ENCODE measurements at regions not wholly inside any gene's neighbourhood (a gene's known extent, or its start where the extent isn't known, plus 50 kb on each side); places are given as distances from the start of the nearest gene placed in this dataset.

DNA sequence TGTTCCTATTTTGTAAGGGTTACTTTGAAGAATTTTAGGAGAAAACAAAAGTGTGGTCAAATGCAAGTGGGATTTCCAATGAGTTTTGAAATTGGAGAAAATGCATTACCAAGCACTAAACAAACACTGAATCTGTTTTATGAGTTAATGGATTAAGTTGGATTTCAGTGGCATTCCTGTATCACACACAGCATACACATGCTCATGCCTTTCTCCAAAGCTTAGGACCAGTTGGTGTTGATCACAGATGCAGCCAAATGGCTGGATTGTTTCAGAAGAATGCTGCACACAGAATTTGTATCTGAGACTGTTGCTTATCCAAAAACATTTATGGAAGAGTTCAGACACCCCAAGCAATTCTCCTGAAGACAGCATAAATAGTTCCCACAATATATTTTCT lies 611.1 kb downstream of the ACTL7B start:
- no peak for DNase-seq (ENCODE audit: low read depth in 2 of 2)

DNA sequence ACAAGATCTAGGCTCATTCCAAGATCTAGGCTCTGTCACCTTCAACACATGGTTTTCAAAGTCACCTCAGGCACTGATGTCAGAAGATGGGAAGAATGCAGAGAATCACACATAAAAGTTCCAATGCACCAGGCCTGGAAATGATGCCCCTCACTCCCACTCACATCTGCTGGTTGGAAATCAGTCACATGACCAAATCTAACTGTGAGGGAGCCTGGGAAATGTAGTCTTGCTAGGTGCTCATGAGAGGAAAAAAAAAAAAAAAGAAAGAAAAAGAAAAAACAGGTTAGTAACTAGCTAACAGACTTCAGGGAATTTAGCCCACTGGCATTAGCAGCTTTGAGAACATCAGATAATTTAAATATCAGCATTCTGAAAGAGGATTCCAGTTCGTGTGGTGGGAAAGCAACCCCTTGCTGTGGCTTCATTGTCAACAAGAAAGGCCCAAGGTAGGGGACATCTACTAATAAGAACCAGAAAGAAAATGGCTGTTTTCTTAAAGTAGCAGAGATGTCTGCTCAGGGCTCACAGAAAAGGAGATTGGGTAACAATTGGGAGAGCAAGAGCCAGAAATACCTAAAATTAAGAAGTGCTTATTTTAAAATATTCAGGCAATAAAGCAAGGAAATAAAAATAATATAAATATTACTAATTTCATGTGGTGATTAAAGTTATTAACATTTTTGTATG lies 614.3 kb downstream of the ACTL7B start:
- DNase-seq (ENCODE audit: low read depth in 2 of 2): no peak

GRCh38 chr9:108239696-108240321 lies 616.0 kb downstream of the ACTL7B start:
- no peak for DNase-seq (ENCODE audit: low read depth in 2 of 2)

DNA sequence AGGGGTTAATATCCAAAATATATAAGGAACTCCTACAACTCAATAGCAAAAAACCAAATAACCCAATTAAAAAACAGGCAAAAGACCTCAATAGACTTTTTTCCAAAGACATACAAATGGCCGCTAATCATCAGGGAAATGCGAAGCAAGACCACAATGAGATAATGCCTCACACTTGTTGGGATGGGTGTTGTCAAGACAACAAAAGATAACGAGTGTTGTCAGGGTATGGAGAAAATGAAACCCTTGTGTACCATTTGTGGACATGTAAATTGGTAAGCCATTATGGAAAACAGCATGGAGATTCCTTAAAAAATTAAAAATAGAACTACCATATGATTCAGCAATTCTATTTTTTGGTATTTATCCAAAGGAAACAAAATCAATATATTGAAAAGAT lies 620.2 kb downstream of the ACTL7B start:
- DNase-seq (ENCODE audit: low read depth in 2 of 2): no peak

DNA sequence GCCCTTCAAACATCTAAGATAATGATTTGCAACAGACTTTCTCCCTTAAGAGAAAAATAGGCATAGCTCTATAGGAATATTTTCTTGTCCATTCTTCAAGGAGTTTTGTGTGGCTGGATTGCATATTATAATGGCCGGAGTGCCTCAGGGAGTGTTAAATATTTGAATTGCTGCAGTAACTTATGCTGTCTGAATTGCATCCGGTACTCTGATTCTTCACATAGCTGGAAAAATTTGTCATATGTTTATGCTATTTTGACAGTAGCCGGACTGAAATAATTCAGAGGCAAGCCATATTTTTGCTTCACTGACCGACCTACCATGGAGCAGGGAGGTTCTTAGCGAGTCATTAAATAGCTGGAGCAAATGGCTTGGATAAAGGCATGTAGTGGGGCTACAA lies 621.0 kb downstream of the ACTL7B start:
- no peak for DNase-seq (ENCODE audit: low read depth in 2 of 2)

GRCh38 chr9:108225149-108225800 lies 630.5 kb downstream of the ACTL7B start:
- DNase-seq (ENCODE audit: low read depth in 2 of 2): no peak

GRCh38 chr9:108224716-108225115 lies 631.1 kb downstream of the ACTL7B start:
- DNase-seq (ENCODE audit: low read depth in 2 of 2): no peak

DNA sequence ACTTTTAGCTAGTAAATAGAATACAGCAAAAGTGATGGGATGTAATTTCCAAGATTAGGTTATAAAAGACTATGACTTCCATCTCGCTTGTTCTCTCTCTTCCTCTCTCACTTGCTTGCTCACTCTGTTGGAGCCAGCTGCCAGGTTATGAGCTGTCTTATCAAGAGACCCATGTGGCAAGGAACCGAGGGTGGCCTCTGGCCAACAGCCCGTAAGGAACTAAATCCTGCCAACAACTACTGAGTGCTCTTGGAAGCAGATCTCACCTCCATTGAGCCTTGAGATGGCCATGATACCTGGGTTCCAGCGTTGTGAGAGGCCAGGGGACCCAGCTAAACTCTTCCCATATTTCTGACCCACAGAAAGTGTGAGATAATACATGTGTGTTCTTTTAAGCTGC lies 636.1 kb downstream of the ACTL7B start:
- no peak for DNase-seq (ENCODE audit: low read depth in 2 of 2)

- no peak for DNase-seq (ENCODE audit: low read depth in 2 of 2)
These were observed 638.1 kb downstream of the ACTL7B start for GRCh38 chr9:108217431-108218349.

GRCh38 chr9:108213511-108213910 lies 642.3 kb downstream of the ACTL7B start:
- no peak for DNase-seq (ENCODE audit: low read depth in 2 of 2)

GRCh38 chr9:108212184-108212583 lies 643.6 kb downstream of the ACTL7B start:
- no peak for DNase-seq (ENCODE audit: low read depth in 2 of 2)

GRCh38 chr9:108211411-108211955 lies 644.3 kb downstream of the ACTL7B start:
- DNase-seq (ENCODE audit: low read depth in 2 of 2): no peak

DNA sequence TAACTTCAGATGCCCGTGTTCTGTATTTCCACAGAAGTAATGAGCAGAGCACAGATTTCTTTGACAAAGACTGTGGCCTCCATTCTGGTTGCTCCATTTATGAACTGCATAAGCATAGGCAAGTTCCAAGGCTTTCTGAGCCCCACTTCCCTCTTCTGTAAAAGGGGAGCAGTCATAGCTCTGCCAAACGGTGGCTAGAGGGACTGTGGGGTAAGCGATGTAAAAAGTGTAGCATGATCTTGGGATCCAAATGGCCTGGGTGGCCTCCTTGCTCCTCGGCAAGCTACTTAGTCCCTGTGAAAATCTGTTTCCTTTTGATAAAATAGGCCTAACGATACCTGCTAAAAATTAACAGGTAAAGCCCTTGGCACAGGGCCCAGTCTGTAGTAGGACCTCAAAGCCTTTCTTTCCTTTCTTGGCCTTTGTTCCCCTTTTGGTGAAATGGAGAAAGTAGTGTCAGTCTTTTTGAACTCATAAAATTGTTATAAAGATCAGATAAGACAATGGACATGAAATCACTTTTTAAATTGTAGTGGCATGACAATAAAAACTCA lies 646.6 kb downstream of the ACTL7B start:
- DNase-seq (ENCODE audit: low read depth in 2 of 2): no peak

GRCh38 chr9:108207561-108208165 lies 648.1 kb downstream of the ACTL7B start:
- no peak for DNase-seq (ENCODE audit: low read depth in 2 of 2)

DNA sequence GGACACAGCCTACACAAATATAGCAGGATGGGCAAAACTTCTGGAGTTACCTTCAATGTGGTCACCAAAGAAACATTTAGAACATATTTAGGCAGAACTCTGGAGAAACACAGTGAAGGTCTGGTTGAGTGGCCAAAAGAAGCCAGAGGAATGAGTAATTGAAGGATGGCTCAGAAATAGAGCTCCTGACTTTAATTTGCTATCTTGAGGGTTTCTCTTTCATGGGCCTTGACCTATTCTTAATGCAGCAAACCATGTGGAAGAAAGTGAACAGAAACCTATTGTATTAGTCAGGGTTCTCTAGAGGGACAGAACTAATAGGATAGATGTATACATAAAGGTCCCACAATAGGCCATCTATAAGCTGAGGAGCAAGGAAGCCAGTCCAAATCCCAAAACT lies 650.5 kb downstream of the ACTL7B start:
- no peak for DNase-seq (ENCODE audit: low read depth in 2 of 2)

DNA sequence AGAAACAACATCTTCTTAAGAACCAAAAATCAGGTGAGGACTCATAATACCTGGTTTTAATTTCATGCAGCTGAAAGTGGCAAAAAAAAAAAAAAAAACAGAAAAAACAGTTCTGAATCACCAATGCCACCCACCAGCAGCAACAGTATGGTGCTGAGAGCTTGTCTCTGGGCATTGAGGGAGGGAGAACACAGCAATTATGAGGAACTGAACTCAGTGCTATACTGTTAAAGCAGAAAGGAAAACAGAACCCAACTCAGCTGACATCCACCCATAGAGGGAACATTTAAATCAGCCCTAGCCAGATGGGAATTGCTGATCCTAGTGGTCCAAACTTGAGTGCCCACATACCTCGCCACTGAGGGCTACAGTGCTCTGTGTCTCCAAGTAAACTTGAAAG lies 657.9 kb downstream of the ACTL7B start:
- DNase-seq (ENCODE audit: low read depth in 2 of 2): no peak

DNA sequence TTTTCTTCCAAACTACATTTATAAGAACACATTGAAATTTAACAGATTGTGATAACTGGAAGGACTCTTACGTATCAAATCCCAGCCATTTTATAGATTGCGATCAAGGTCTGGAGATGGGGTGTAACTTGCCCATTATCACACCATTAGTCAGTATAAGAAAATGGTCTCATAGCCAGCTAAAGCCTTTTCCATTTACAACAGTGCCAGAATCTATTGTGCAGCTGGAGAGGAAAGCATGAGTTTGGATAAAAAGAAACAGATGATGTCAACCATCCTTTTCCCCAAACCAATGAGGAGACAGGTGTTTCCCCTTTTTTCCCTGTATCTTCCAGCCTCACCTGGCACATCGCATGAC lies 658.8 kb downstream of the ACTL7B start:
- no peak for DNase-seq (ENCODE audit: low read depth in 2 of 2)

- no peak for DNase-seq (ENCODE audit: low read depth in 2 of 2)
These were observed 659.3 kb downstream of the ACTL7B start for GRCh38 chr9:108196332-108197007.

- no peak for DNase-seq (ENCODE audit: low read depth in 2 of 2)
These were observed 661.6 kb downstream of the ACTL7B start for GRCh38 chr9:108194154-108194553.

DNA sequence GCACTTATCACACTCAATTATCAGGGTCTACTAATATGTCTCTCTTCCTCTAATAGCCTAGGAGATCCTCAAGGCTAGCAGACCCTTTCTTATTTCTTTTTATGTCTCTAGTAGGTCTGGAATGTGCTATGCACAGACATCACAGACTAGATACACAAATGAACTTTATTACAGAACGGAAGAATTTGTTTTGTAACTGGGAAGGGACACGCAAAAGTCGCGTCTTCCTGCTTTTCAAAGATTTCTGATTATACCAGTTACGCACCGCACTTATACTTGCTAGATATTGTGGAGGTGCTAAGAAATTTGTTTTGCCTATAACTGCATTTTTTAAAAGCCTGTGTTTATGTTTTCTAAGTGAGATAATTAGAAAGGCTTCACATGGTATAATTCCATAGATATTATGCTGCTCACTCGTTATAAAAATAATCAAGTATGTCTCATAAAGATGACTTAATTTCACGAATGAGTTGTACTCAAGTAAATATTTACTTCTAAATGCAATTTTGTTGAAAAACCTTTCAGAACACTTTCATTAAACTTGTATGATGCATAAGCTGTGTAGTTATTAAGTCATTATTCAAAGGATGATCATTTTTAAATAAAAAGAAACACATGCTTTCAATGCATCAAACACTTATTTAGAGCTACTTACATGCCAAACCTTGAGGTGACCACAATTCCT lies 662.6 kb downstream of the ACTL7B start:
- no peak for DNase-seq (ENCODE audit: low read depth in 2 of 2)
